Thyroid gland (tissue), 4 donors: ENCODE measurements at regions not wholly inside any gene's neighbourhood (a gene's known extent, or its start where the extent isn't known, plus 50 kb on each side); places are given as distances from the start of the nearest gene placed in this dataset.

Experiments
- CTCF ChIP-seq, 6 experiments: fragments of 200-600 bp in 3 of 6; fragments of 450-650 bp in 3 of 6; sonication (generic) in 3 of 6; IDR thresholded peaks; one replicate each; pipeline ENCODE4 v1.5.1; 2016 to 2019; ENCODE audit warnings: antibody characterized with exemption in 6 of 6, mild to moderate bottlenecking in 2 of 6, inconsistent platforms in 1 of 6, moderate library complexity in 1 of 6
- POLR2A ChIP-seq, 2 donors: fragments of 450-650 bp; IDR thresholded peaks; one replicate each; pipeline ENCODE4 v1.6.1; 2017; ENCODE audit warnings: antibody characterized with exemption in 2 of 2, mild to moderate bottlenecking in 2 of 2, moderate library complexity in 1 of 2

GRCh38 chr4:174055344-174055743, 228.1 kb downstream of the FBXO8 start:
- no peak for TF ChIP-seq CTCF (IDR thresholded peaks at IDR 0.05)
- TF ChIP-seq POLR2A (IDR thresholded peaks at IDR 0.05): no peak
